GM21529 (cell line): ENCODE measurements at regions not wholly inside any gene's neighbourhood (a gene's known extent, or its start where the extent isn't known, plus 50 kb on each side); places are given as distances from the start of the nearest gene placed in this dataset.

Experiments used
- ATAC-seq: cut with Tn5 transposase; IDR thresholded peaks from one replicate; pipeline ENCODE4 v1.9.1; 2021; ENCODE audit not compliant: unreplicated experiment

GRCh38 chr11:97110376-97110775 is 720.6 kb downstream of the JRKL start:
- no peak for ATAC-seq

DNA sequence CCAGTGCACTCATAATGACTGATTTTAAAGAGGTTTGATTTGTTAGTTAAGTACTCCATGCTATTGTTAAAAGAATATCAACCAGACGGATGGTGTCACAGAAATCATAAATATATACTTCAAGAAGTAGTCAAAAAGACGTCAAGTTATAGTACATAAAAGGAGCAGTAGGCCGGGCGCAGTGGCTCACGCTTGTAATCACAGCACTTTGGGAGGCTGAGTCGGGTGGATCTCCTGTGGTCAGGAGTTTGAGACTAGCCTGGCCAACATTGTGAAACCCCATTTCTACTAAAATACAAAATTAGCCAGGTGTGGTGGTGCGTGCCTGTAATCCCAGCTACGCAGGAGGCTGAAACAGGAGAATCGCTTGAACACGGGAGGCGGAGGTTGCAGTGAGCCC is 721.7 kb downstream of the JRKL start:
- ATAC-seq, result no peak

GRCh38 chr11:97118614-97119200 is 728.9 kb downstream of the JRKL start:
- no peak for ATAC-seq

GRCh38 chr11:97123237-97123636 is 733.4 kb downstream of the JRKL start:
- no peak for ATAC-seq

DNA sequence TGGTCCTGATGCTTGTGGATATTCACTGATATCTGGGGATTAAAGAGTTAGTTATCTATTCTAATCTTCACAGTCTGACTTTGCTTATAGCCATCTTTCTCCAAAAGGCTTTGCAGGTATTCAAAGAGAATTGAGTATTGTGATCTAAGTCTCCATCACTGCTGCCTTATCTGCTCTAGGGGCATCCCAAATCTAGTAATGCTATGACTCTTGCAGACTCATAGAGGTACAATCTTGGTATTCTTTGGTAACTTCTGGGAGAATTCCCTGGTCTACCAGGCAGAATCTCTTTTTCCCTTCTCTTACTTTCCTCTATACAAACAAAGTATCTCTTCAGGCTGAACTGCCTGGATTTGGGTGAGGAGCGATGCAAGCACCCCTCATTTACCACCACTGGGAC is 746.3 kb downstream of the JRKL start:
- no peak for ATAC-seq

DNA sequence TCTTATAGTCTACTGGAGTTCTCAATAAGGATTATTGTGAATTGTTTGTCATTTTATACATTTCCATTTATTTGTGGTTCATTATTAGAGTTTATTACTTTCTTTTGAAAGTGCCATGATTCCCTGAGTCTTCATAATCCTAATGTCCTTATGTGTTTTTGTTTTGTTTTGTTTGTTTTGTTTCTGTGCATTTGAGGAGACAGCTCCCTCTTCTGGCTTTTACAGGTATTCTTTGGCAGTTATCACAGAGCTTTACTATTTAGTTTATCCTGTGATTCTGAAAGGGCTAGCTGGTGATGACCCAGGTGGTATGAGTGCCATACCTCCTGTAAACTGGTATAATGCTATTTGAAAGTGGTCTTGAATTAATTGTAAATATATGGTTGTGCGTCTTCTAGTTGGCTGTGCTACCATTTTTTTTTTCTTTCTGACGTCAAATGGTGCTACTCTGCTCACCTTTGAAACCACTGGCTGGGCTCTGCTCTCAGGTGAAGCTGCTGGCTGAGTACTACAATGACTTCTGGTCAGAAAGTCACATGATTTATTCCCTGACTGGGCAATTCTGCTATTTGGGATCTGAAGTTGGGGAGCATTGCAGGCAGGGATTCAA is 751.2 kb downstream of the JRKL start:
- peak; percentile 76 for ATAC-seq

DNA sequence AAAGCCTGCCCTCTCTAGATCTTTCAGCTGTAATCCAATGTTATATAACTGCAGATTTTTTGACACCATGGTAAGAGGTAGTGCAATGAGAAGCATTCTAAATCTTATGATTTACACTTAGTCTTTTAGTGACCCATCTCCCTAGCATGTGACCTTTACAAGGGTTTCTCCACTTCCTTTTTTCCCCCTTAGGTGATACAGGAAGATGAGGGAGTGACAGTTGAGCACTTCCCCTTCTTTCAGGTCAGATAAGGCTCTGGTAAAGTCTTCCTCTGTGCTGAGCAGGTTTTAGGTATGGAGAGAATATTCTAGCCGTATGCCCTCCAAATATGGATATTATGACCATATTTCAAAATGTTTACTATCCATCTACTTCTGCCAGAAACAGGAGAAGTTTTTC is 753.6 kb downstream of the JRKL start:
- ATAC-seq, result no peak

DNA sequence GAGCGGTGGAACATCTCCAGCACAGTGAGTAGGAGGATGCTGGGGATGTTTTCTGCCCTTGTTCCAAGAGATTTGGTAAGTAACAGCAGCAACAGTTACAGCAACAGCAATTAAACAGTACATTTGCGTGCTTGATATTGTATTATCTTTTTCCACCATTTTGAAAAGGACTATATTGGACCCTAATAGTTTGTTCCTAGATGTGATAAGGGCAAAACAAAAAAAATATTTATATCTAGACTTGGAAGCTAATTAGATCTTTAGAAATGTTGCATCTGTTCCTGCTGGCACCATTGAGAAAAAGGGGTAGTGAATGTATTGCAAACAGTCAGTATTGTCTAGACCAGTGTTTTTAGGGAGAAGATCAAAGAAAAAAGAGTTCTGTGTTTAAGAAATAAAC is 759.9 kb downstream of the JRKL start:
- ATAC-seq, result no peak

GRCh38 chr11:97157221-97157740 is 767.5 kb downstream of the JRKL start:
- no peak for ATAC-seq

DNA sequence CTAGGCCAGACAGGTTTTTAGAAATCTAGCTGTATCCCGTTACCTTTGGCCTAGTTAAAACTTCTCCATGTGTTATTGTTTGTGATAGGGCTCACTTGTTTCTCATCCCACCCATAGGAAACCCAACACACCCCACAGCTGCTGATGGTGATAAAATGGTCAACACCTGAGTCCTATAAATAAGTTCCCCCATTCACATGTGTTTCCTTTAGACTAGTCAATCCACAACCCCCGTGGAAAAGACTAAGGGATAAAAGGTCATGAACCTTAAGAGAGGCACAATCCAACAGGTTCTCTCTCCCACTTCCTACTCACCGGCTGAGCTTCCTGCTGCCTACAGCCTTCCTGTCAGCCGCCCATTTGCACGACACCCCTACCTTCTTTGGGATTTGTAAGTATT is 768.4 kb downstream of the JRKL start:
- no peak for ATAC-seq

DNA sequence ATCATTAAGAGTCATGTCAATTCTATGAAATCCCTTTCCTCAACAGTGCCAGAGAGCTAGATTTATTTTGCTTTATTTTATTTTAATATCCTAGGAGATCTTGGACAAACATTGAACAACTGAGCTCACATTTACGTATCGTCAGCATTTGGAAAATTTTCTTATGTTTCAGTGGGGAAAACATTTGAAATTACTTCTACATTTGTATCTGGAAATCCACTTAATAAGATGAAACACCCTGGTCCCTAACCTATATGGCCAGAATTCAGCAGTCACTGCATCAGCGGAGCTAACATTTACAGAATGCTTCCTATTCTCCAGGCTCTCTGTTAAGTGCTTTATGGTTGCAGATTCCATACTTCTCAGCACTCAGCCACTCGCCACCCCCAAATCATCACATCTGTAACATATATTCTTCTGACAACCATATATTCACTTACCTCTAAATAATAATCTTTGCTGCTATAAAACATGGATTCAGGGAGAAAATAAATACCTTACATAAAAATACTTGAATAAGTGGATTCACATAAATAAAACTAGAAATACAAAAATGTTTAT is 773.9 kb downstream of the JRKL start:
- no peak for ATAC-seq

DNA sequence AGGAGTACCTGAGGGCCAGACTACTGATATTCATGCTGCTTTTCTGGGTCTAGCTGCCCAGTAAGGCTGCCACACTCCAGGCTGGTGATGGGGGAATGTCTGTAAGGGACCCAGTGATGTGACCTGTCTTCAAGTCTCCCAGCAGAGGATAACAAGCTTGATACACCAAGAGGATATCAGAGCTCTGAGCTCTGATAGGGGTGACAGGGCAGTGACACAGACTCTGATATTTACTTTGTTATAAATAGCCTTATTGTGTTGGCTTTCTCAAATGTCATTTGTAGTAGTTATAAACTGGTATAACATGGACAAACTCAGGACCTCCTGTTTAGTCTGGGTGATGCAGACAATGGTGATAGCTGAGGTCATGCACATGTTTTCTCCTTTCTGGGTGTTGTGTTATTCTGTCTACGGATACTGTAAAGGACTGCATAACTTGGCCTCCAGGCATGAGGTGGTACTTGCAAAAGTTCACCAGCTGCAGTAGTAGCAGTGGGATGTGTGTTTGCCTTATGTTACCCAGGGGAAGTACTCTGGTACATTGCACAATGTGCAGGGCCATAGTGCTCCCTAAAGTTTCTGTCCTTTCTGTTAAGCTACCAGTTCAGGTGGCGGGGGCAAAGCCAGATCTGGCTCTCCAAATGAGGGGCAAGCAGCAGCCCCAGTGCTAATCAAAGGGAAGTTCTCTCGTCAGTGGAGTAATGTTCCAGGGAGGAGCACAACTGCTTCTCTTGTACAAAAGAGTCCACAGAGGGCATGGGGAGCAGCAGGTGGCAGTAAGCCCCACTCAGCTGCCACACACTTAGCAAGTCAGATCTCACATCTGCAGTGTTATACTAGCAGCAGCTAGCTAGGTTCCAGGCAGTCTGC is 812.2 kb downstream of the JRKL start:
- no peak for ATAC-seq

DNA sequence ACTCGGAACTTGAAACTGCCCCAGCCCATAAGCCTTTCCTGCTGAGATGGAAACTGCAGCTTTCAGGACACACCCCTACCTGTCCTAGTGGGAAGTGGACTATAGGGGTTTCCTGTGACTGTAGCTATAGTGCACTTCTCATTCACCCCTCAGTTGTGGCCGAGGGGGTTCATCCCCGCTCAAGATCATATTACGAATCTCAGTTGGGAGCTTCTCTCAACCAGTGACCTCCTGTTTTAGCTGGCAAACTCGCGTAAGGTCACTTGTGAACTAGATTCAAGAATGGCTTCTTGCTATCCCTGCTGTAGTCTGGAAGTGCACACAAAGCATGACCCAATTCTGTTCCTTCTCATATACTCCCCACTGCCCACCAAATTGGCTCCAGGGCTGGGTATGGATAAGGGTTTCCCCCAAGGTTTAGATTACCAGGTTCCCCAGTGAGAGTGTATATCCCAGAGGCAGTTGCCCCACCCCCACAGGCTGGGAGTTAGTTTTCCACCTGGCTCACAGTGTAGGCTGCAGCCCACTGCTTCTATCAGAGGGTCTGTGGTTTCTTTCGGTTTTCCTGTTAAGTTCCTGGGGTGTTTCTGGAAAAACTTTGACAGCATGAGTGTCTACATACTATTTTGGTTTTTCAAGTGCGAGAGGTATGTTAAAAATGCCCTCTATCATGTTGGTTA is 812.9 kb downstream of the JRKL start:
- ATAC-seq, result no peak

GRCh38 chr11:97218011-97218410 is 828.2 kb downstream of the JRKL start:
- ATAC-seq, result no peak

- ATAC-seq, result no peak
Measured at GRCh38 chr11:97223647-97224046, 833.8 kb downstream of the JRKL start.

DNA sequence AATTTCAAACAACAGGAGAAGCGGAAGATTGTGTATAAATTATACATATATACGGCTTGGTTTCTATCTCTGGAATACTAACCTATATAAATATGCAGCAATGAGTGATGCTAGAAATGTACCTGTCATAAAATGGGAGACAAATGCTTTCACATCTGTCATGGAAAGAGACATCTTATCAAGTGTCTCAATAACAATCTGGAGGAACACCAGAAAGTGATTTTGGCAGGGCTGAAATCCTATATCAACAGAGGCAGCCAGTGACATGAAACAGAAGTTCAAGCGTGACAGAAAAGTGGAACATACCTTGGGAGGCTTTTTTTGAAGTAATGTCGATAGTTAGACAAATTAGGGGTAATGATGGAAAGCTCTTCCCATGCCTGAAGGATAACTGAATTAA is 834.6 kb downstream of the JRKL start:
- no peak for ATAC-seq

GRCh38 chr11:97225794-97226193 is 836.0 kb downstream of the JRKL start:
- no peak for ATAC-seq

DNA sequence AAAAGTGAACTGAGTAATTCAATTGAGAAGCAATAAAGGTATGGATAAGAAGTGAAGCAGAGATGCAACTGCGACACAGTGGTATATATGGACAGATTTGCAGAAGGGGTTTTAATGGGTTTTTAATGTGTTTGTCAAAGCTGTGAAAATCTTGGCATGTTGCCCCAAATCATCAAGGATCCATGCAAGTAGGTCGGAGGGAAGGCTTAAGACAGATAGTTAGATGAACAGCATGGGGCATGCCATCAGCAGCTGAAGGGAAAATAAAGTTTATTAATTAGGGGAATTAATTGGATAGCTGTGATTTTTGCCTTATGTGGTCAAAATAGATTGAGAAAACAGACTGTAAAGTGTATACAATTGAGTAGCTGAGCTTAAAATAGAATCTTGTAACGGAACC is 840.1 kb downstream of the JRKL start:
- ATAC-seq, result no peak

DNA sequence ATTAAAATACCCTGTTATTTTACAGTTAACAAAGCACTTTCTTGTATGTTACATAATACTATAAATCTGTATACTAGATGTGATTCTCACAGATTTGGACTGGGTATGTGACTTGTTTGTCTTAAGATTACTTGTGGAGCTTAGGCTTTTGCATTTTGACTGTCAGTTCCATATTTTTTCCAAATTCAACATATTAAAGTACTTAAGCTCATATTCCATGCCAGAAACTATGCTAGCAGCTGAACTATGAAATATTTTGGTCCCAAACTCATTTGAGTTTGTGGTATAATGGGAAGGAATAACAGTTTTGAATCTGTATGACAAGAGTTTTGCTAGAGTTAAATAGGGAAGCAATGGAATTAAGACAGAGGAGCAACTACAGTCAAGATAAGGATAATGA is 841.4 kb downstream of the JRKL start:
- ATAC-seq, result no peak

- no peak for ATAC-seq
Measured at GRCh38 chr11:97234016-97234415, 844.2 kb downstream of the JRKL start.

DNA sequence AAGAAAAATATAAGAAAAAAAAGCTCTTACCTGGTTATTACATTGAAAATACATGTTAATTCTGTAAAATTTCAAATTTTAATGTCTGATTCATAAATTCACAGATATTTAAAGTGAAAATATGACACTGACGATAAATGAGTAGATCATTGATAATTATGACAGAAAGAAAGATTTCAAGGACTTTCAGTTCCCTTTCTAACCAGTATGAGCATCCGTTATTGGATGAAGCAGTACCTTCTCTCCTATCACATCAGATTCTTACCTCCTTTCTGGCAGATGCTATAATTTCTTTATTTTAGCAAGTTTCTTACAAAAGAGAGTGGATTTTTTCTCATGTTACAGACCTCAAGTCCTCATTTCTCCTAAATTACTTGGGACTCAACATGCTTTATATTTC is 847.3 kb downstream of the JRKL start:
- ATAC-seq, result no peak
